HEK293 (cell line): ENCODE measurements at regions not wholly inside any gene's neighbourhood (a gene's known extent, or its start where the extent isn't known, plus 50 kb on each side); places are given as distances from the start of the nearest gene placed in this dataset.

Experiments
- HOXA7 ChIP-seq: sonication (generic); formaldehyde crosslinking; IDR thresholded peaks from 2 replicates; pipeline ENCODE4 v1.8.1; 2022; ENCODE audit warnings: missing genetic modification reagents, borderline replicate concordance
- KLF9 ChIP-seq: fragments of 450-650 bp; formaldehyde crosslinking; IDR thresholded peaks from 2 replicates; pipeline ENCODE4 v1.5.1; 2016; ENCODE audit warnings: missing biosample characterization, missing genetic modification characterization, low read depth
- MZF1 ChIP-seq: fragments of 450-650 bp; formaldehyde crosslinking; IDR thresholded peaks from 2 replicates; pipeline ENCODE4 v1.5.1; 2017; ENCODE audit warnings: missing biosample characterization, missing genetic modification characterization, borderline replicate concordance
- ZNF354C ChIP-seq: fragments of 450-650 bp; formaldehyde crosslinking; IDR thresholded peaks from 2 replicates; pipeline ENCODE4 v1.5.1; 2016; ENCODE audit warnings: missing biosample characterization, missing genetic modification characterization, low read depth, borderline replicate concordance
- TF ChIP-seq, protein P1 (sequence below): fragments of 450-650 bp; formaldehyde crosslinking; conservative IDR thresholded peaks from 2 replicates; pipeline ENCODE4 v1.5.1; 2016; ENCODE audit warnings: low read depth, missing biosample characterization, missing genetic modification characterization
- TF ChIP-seq, protein P2 (sequence below): fragments of 450-650 bp; formaldehyde crosslinking; IDR thresholded peaks from 2 replicates; pipeline ENCODE4 v1.5.1; 2016; ENCODE audit warnings: missing biosample characterization, missing genetic modification characterization
- TF ChIP-seq, protein P3 (sequence below): fragments of 450-650 bp; formaldehyde crosslinking; IDR thresholded peaks from 2 replicates; pipeline ENCODE4 v1.5.1; 2016; ENCODE audit warnings: missing biosample characterization, missing genetic modification characterization

DNA sequence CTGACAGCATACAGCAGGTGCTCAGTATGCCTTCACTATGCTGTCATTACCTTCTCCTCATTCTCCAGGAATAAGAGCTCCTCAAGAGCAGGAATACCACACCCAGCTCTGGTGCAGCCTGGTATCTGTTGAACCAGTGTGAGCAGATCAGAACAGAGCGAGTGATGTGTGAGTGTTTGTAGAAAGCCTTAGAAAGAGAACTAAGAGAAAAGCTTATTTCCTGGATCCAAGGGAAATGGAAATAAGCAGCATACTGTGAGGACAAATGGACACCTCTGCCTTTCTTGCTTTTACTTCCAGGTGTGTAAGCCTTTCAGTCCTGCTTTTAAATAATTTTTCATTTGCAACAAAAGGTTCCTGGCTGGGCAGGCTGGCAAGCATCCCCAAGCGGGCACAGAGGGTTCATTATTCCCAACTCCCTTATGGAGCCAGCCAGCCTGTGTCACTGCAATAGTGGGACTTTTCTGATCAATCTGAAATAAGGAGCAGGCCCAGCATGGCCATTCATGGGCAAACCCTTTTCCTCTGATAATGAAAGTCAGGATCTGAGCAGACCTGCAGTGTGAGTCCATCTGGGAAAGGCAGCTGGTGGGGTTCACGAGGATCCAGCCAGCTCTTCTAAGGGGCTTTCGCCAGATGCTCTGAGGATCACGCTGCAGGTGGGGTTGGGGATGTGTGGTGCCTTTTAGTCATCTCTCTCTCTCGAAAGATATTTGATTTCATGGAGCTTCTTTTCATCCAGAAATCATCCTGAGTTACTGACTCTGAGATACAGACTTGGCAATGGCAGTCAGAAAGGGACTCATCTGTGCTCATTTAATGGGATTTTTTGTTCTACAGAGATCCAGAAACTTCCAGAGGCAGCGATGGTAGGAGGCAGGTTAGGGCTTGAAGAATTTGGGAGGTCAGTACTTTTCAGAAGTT lies 594.9 kb upstream of the CFAP20DC start:
- TF ChIP-seq, protein P1, sequence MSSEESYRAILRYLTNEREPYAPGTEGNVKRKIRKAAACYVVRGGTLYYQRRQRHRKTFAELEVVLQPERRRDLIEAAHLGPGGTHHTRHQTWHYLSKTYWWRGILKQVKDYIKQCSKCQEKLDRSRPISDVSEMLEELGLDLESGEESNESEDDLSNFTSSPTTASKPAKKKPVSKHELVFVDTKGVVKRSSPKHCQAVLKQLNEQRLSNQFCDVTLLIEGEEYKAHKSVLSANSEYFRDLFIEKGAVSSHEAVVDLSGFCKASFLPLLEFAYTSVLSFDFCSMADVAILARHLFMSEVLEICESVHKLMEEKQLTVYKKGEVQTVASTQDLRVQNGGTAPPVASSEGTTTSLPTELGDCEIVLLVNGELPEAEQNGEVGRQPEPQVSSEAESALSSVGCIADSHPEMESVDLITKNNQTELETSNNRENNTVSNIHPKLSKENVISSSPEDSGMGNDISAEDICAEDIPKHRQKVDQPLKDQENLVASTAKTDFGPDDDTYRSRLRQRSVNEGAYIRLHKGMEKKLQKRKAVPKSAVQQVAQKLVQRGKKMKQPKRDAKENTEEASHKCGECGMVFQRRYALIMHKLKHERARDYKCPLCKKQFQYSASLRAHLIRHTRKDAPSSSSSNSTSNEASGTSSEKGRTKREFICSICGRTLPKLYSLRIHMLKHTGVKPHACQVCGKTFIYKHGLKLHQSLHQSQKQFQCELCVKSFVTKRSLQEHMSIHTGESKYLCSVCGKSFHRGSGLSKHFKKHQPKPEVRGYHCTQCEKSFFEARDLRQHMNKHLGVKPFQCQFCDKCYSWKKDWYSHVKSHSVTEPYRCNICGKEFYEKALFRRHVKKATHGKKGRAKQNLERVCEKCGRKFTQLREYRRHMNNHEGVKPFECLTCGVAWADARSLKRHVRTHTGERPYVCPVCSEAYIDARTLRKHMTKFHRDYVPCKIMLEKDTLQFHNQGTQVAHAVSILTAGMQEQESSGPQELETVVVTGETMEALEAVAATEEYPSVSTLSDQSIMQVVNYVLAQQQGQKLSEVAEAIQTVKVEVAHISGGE (tag by site-specific recombination): no peak
- no peak for TF ChIP-seq ZNF354C
- TF ChIP-seq, protein P2, sequence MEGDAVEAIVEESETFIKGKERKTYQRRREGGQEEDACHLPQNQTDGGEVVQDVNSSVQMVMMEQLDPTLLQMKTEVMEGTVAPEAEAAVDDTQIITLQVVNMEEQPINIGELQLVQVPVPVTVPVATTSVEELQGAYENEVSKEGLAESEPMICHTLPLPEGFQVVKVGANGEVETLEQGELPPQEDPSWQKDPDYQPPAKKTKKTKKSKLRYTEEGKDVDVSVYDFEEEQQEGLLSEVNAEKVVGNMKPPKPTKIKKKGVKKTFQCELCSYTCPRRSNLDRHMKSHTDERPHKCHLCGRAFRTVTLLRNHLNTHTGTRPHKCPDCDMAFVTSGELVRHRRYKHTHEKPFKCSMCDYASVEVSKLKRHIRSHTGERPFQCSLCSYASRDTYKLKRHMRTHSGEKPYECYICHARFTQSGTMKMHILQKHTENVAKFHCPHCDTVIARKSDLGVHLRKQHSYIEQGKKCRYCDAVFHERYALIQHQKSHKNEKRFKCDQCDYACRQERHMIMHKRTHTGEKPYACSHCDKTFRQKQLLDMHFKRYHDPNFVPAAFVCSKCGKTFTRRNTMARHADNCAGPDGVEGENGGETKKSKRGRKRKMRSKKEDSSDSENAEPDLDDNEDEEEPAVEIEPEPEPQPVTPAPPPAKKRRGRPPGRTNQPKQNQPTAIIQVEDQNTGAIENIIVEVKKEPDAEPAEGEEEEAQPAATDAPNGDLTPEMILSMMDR (tag by site-specific recombination): no peak
- no peak for TF ChIP-seq MZF1
- TF ChIP-seq, protein P3, sequence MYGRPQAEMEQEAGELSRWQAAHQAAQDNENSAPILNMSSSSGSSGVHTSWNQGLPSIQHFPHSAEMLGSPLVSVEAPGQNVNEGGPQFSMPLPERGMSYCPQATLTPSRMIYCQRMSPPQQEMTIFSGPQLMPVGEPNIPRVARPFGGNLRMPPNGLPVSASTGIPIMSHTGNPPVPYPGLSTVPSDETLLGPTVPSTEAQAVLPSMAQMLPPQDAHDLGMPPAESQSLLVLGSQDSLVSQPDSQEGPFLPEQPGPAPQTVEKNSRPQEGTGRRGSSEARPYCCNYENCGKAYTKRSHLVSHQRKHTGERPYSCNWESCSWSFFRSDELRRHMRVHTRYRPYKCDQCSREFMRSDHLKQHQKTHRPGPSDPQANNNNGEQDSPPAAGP (tag by site-specific recombination): no peak
- no peak for TF ChIP-seq KLF9 (tag by site-specific recombination)
- TF ChIP-seq HOXA7 (CRISPR knock-in tag): no peak
